HUES64 (cell line): ENCODE measurements at regions not wholly inside any gene's neighbourhood (a gene's known extent, or its start where the extent isn't known, plus 50 kb on each side); places are given as distances from the start of the nearest gene placed in this dataset.

Experiments used
- H3K27ac ChIP-seq: 2 replicates; pipeline ENCODE4 v1.7.0; 2013; ENCODE audit warnings: low read depth, low read length, inconsistent platforms
- H3K27me3 ChIP-seq: 2 replicates; pipeline ENCODE4 v1.6.1; 2013; ENCODE audit warnings: mild to moderate bottlenecking, low read length; ENCODE audit not compliant: insufficient read depth
- H3K36me3 ChIP-seq: 2 replicates; pipeline ENCODE4 v1.6.1; 2013; ENCODE audit warnings: mild to moderate bottlenecking, low read length; ENCODE audit not compliant: insufficient read depth
- H3K4me1 ChIP-seq: 2 replicates; pipeline ENCODE4 v1.6.1; 2013; ENCODE audit warnings: mild to moderate bottlenecking, low read length, moderate library complexity; ENCODE audit not compliant: insufficient read depth
- H3K4me3 ChIP-seq: 2 replicates; pipeline ENCODE4 v1.5.1; 2013; ENCODE audit warnings: mild to moderate bottlenecking, low read length, moderate library complexity
- H3K9ac ChIP-seq: 2 replicates; pipeline ENCODE4 v1.6.1; 2013; ENCODE audit warnings: mild to moderate bottlenecking, low read depth, low read length
- H3K9me3 ChIP-seq: 2 replicates; pipeline ENCODE4 v1.6.1; 2013; ENCODE audit warnings: low read depth, low read length; ENCODE audit not compliant: insufficient read depth
- WGBS: fragments of 150-250, 120-280 bp; methylation state at CpG from one replicate; pipeline ENCODE4 v1.1.7; 2013; ENCODE audit warnings: missing lambda C conversion rate; 5-methylcytosine and 5-hydroxymethylcytosine counted together

DNA sequence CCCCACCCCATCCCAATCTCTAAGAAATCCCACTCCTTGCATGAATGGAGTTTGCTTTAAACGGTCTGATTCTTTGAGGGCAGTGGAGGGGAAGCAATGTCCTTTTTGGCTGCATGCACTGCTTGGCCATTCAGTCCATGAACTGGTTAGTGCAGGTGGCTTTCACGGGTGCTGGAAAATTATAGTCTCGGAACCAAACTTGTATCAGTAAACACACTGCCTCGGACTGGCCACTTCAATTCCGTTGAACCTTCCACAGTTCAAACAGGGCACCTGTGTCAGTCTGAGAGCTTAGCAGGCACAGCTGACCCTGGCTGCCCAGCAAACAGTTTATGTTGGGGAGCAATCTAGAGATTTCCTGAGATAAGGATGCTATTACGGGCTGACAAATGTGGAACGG is 255.6 kb downstream of the DHX15 start:
- Histone ChIP-seq H3K4me3 (peak overlapping the region; percentile 6; the same call in 1 of the 2 replicates), H3K4me1 (peaks cover 23% of the 10 kb centered on the region), H3K27me3 (no peaks in the 10 kb centered on the region), H3K36me3 (peaks cover 26% of the 10 kb centered on the region; the same call in 1 of the 2 replicates), H3K9ac (no peak overlapping the region), H3K27ac (0 out of 2 replicates have a peak overlapping the region, but pooled peaks have one; percentile 55), H3K9me3 (no peaks in the 10 kb centered on the region)
- WGBS = 82% methylated on average over 7 of the region's 7 CpGs

- no CpG with 5 or more reads among the region's 1 CpG for WGBS
- Histone ChIP-seq H3K4me3 (peak overlapping the region; percentile 6; the same call in 1 of the 2 replicates), H3K9me3 (no peaks in the 10 kb centered on the region), H3K4me1 (peaks cover 23% of the 10 kb centered on the region), H3K27ac (peak overlapping the region; percentile 55; the same call in 1 of the 2 replicates), H3K9ac (no peak overlapping the region), H3K27me3 (no peaks in the 10 kb centered on the region), H3K36me3 (peaks cover 25% of the 10 kb centered on the region; the same call in 1 of the 2 replicates)
Measured at GRCh38 chr4:24328310-24328709, 256.0 kb downstream of the DHX15 start.

DNA sequence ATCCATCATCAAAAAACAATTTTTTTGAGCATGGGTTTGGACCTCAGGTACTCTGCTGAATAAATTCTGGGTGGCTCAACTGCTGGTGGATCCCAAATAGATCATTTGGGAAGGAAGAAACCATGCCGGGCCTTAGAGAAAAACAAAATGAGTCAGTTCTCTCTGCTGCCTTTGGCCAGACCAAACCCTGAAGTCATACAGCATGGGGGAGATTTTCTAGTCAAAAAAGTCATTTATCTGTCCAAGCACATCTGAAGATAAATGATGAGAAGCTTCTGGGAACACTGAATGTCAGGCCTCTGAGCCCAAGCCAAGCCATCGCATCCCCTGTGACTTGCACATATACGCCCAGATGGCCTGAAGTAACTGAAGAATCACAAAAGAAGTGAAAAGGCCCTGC is 261.4 kb downstream of the DHX15 start:
- peak overlapping the region; percentile 34 for H3K4me3 ChIP-seq
- peaks cover 47% of the 10 kb centered on the region for H3K4me1 ChIP-seq
- no peaks in the 10 kb centered on the region for H3K9me3 ChIP-seq
- H3K27me3 ChIP-seq = no peaks in the 10 kb centered on the region; the same call in 1 of the 2 replicates
- H3K27ac ChIP-seq = peak overlapping the region; percentile 57
- H3K9ac ChIP-seq = peak overlapping the region; percentile 27; the same call in 1 of the 2 replicates
- 70% methylated on average over 3 of the region's 3 CpGs for WGBS
- no peaks in the 10 kb centered on the region for H3K36me3 ChIP-seq

GRCh38 chr4:24322511-24322910 is 261.8 kb downstream of the DHX15 start:
- Histone ChIP-seq H3K9me3 (no peaks in the 10 kb centered on the region), H3K4me1 (peaks cover 51% of the 10 kb centered on the region)

DNA sequence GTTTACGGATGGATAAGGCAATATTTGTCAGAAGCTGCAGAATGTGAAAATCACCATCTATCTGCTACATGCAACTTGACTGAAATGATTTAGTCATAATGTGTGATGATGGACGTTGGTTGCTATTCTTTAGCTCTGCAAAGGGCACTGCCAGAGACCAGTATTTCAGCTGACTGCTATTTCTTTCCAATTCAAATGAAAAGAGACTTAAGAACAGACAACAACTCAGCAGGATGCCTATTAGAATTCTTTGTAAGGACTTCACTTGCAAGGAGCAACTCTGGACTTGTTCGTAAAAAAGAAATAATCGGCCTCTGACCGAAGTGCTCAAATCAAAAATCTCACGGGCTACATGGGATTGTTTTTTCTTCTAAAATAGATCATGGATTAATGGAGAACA is 262.7 kb downstream of the DHX15 start:
- H3K36me3 ChIP-seq = no peaks in the 10 kb centered on the region
- peaks cover 50% of the 10 kb centered on the region for H3K4me1 ChIP-seq
- H3K27ac ChIP-seq = peak overlapping the region; percentile 52
- no peaks in the 10 kb centered on the region; the same call in 1 of the 2 replicates for H3K27me3 ChIP-seq
- peak overlapping the region; percentile 27; the same call in 1 of the 2 replicates for H3K9ac ChIP-seq
- WGBS = 9% methylated on average over 5 of the region's 6 CpGs
- no peaks in the 10 kb centered on the region for H3K9me3 ChIP-seq
- peak overlapping the region; percentile 34 for H3K4me3 ChIP-seq

More at GRCh38 chr4:24322511-24322910, 261.8 kb downstream of the DHX15 start:
- Histone ChIP-seq H3K9ac (peak overlapping the region; percentile 27; the same call in 1 of the 2 replicates), H3K27ac (peak overlapping the region; percentile 57), H3K27me3 (no peaks in the 10 kb centered on the region; the same call in 1 of the 2 replicates), H3K36me3 (no peaks in the 10 kb centered on the region), H3K4me3 (peak overlapping the region; percentile 34; the same call in 1 of the 2 replicates)
- 39% methylated on average over 1 of the region's 1 CpG for WGBS

DNA sequence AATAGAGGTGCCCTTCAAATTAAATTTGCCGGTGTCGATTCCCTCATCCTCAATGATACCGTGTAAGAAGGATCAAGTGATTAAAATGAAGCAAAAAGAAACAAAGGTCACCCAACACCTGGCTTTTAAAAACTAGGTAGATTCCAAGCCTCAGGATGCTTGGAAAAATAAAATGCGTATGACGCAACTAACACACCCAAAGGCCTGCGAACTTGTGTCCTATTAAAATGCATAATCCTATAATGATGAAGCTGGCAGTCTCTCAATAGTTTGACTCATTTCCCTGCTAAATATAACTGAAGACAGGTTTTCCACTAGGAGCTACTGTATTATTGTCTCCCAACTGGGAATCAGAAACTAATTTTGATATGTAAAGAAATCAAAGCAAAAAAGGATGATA is 263.2 kb downstream of the DHX15 start:
- Histone ChIP-seq H3K9me3 (no peaks in the 10 kb centered on the region), H3K27ac (peak overlapping the region; percentile 12), H3K4me1 (peaks cover 55% of the 10 kb centered on the region), H3K9ac (no peak overlapping the region), H3K36me3 (no peaks in the 10 kb centered on the region), H3K4me3 (peak overlapping the region; percentile 34), H3K27me3 (no peaks in the 10 kb centered on the region; the same call in 1 of the 2 replicates)
- WGBS = 64% methylated on average over 6 of the region's 6 CpGs

GRCh38 chr4:24319387-24319786 is 265.0 kb downstream of the DHX15 start:
- WGBS = 88% methylated on average over 5 of the region's 5 CpGs
- Histone ChIP-seq H3K4me1 (peaks cover 56% of the 10 kb centered on the region), H3K9me3 (no peaks in the 10 kb centered on the region)

GRCh38 chr4:24315056-24315455 is 269.3 kb downstream of the DHX15 start:
- Histone ChIP-seq H3K9ac (no peak overlapping the region), H3K27me3 (no peaks in the 10 kb centered on the region), H3K4me1 (peaks cover 26% of the 10 kb centered on the region), H3K36me3 (no peaks in the 10 kb centered on the region), H3K27ac (no peak overlapping the region), H3K9me3 (no peaks in the 10 kb centered on the region), H3K4me3 (no peak overlapping the region)
- WGBS = 90% methylated on average over 1 of the region's 1 CpG

More at GRCh38 chr4:24319387-24319786, 265.0 kb downstream of the DHX15 start:
- no peak overlapping the region for H3K27ac ChIP-seq
- no peak overlapping the region for H3K4me3 ChIP-seq
- no peaks in the 10 kb centered on the region; the same call in 1 of the 2 replicates for H3K27me3 ChIP-seq
- H3K36me3 ChIP-seq = no peaks in the 10 kb centered on the region
- no peak overlapping the region for H3K9ac ChIP-seq

DNA sequence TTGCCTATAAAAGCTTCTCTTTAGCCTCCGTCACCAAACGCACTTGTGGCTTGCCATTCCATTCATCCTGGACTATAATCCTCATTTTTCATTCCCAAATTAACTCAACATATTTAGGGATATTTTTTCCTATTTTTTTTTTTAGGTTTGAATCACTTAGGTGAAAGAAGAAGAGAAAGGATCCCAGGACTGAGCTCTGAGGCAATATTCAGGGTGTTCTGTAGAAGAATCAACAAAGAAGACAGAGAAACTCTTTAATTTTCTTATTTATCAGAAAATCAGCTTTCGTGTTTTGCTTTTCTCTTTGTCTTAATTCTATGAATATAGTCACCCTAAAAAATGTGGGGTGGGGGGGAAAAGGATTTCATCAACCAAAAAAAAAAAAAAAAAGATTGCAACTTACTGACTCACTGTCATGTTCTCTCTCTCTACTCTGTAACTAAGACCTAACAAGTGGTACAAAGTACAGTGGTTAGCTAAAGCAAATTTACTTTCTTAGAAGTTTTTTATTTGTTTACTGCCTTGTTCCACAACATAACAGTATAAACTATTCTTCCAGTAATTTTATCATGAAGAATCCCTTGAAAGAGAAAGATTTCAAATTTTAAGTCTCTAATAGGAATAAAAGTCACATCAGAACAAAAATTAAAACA is 272.0 kb downstream of the DHX15 start:
- WGBS = 97% methylated on average over 2 of the region's 3 CpGs
- H3K9ac ChIP-seq = no peak overlapping the region
- no peaks in the 10 kb centered on the region for H3K27me3 ChIP-seq
- H3K9me3 ChIP-seq = no peaks in the 10 kb centered on the region
- H3K27ac ChIP-seq = no peak overlapping the region
- H3K4me3 ChIP-seq = no peak overlapping the region
- peaks cover 13% of the 10 kb centered on the region; the same call in 1 of the 2 replicates for H3K4me1 ChIP-seq
- H3K36me3 ChIP-seq = no peaks in the 10 kb centered on the region

DNA sequence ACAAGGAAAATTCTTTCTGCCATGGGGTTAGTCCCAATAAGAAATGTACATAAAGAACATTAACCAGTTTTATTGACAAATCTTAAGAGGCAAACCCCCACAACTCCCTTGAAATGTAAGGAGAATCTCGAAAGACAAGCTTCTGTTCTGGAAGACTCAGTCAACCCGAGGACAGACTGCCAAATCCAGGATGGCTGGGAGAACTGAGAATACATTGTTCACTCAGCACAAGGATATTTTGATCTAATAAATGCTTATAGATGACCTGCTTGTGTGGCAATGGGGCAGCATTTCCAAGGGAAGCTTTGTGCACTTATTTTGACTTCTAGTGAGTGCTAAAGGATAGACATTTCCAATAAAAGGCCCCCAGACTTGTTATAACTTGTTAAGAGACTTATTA is 280.4 kb downstream of the DHX15 start:
- H3K9ac ChIP-seq = no peak overlapping the region
- no peaks in the 10 kb centered on the region for H3K36me3 ChIP-seq
- H3K9me3 ChIP-seq = no peaks in the 10 kb centered on the region
- 95% methylated on average over 2 of the region's 2 CpGs for WGBS
- H3K27me3 ChIP-seq = no peaks in the 10 kb centered on the region
- peaks cover 2% of the 10 kb centered on the region; the same call in 1 of the 2 replicates for H3K4me1 ChIP-seq
- H3K27ac ChIP-seq = no peak overlapping the region
- no peak overlapping the region for H3K4me3 ChIP-seq

DNA sequence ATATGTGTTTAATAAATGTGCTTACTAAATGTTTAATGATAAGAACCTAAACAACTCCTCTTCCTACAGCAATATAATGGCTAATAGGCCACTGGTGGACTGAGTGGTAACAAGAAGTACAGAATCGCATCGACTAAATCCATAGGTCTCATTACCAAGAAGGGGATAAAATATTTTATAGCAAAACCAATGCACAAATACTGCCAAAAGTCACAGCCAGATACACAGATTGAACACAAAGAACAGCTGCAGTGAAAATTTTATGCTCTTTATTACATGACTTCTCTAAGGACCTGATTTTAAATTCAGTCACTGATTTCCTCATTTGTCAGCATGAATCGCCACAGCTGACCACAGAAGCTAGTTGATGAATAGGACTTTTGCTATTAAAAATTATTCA is 285.4 kb downstream of the DHX15 start:
- Histone ChIP-seq H3K27me3 (no peaks in the 10 kb centered on the region), H3K4me3 (no peak overlapping the region), H3K9ac (no peak overlapping the region), H3K36me3 (no peaks in the 10 kb centered on the region), H3K27ac (no peak overlapping the region), H3K9me3 (no peaks in the 10 kb centered on the region), H3K4me1 (no peaks in the 10 kb centered on the region)
- WGBS = 100% methylated on average over 1 of the region's 3 CpGs
